Transverse colon (tissue), 4 donors: ENCODE measurements at regions not wholly inside any gene's neighbourhood (a gene's known extent, or its start where the extent isn't known, plus 50 kb on each side); places are given as distances from the start of the nearest gene placed in this dataset.

Experiments used
- EP300 ChIP-seq: sonication (generic); formaldehyde crosslinking; IDR thresholded peaks from one replicate; pipeline ENCODE4 v1.6.1; 2017; ENCODE audit warnings: antibody characterized with exemption, low read depth
- POLR2AphosphoS5 ChIP-seq, 3 donors: sonication (generic); formaldehyde crosslinking; IDR thresholded peaks; one replicate each; pipeline ENCODE4 v1.6.1; 2016; ENCODE audit warnings: antibody characterized with exemption in 3 of 3
- TF ChIP-seq, protein P1 (sequence below), 5 experiments: fragments of 200-600 bp in 3 of 5; fragments of 450-650 bp in 2 of 5; sonication (generic) in 3 of 5; IDR thresholded peaks; 1 replicate in 2 of 5; 2 replicates in 3 of 5; pipeline ENCODE4 v1.5.1; 2016 to 2017; ENCODE audit warnings: antibody characterized with exemption in 5 of 5, inconsistent platforms in 3 of 5, mild to moderate bottlenecking in 2 of 5, moderate library complexity in 1 of 5

- TF ChIP-seq, protein P1, sequence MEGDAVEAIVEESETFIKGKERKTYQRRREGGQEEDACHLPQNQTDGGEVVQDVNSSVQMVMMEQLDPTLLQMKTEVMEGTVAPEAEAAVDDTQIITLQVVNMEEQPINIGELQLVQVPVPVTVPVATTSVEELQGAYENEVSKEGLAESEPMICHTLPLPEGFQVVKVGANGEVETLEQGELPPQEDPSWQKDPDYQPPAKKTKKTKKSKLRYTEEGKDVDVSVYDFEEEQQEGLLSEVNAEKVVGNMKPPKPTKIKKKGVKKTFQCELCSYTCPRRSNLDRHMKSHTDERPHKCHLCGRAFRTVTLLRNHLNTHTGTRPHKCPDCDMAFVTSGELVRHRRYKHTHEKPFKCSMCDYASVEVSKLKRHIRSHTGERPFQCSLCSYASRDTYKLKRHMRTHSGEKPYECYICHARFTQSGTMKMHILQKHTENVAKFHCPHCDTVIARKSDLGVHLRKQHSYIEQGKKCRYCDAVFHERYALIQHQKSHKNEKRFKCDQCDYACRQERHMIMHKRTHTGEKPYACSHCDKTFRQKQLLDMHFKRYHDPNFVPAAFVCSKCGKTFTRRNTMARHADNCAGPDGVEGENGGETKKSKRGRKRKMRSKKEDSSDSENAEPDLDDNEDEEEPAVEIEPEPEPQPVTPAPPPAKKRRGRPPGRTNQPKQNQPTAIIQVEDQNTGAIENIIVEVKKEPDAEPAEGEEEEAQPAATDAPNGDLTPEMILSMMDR (IDR thresholded peaks at IDR 0.05): no peak
- TF ChIP-seq EP300 (no peak), POLR2AphosphoS5 (IDR thresholded peaks at IDR 0.05) (no peak)
These were observed 946.9 kb downstream of the EPHA3 start for GRCh38 chr3:90054311-90054710.
